OCI-LY1 (cell line): ENCODE measurements at regions not wholly inside any gene's neighbourhood (a gene's known extent, or its start where the extent isn't known, plus 50 kb on each side); places are given as distances from the start of the nearest gene placed in this dataset.

ENCODE experiments used
- H2AFZ ChIP-seq: fragments of 200-600 bp; sonication (generic), shearing (Covaris generic); 2 replicates; pipeline ENCODE4 v1.6.0; 2014; ENCODE audit warnings: antibody characterized with exemption, mild to moderate bottlenecking, low read length
- H3F3A ChIP-seq: fragments of 200-600 bp; sonication (generic), shearing (Covaris generic); 2 replicates; pipeline ENCODE4 v1.6.0; 2014; ENCODE audit warnings: mild to moderate bottlenecking, antibody characterized with exemption, low read length, moderate library complexity; ENCODE audit not compliant: insufficient read depth
- H3K27ac ChIP-seq: fragments of 200-600 bp; sonication (generic); 2 replicates; pipeline ENCODE4 v1.5.1; 2014; ENCODE audit warnings: low read length, mixed run types, mild to moderate bottlenecking, low read depth; ENCODE audit not compliant: poor library complexity, severe bottlenecking
- H3K27me3 ChIP-seq: fragments of 200-600 bp; sonication (generic); 2 replicates; pipeline ENCODE4 v1.6.0; 2014; ENCODE audit warnings: antibody characterized with exemption, mild to moderate bottlenecking, low read length, moderate library complexity; ENCODE audit not compliant: insufficient read depth
- H3K36me3 ChIP-seq: fragments of 200-600 bp; sonication (generic); 2 replicates; pipeline ENCODE4 v1.6.1; 2014; ENCODE audit warnings: mild to moderate bottlenecking, antibody characterized with exemption, low read length, moderate library complexity, mixed read lengths; ENCODE audit not compliant: insufficient read depth
- H3K4me1 ChIP-seq: fragments of 200-600 bp; sonication (generic); 2 replicates; pipeline ENCODE4 v1.5.1; 2014; ENCODE audit warnings: mild to moderate bottlenecking, low read length, moderate library complexity; ENCODE audit not compliant: insufficient read depth, severe bottlenecking
- H3K4me2 ChIP-seq: fragments of 200-600 bp; sonication (generic), shearing (Covaris generic); 2 replicates; pipeline ENCODE4 v1.6.1; 2014; ENCODE audit warnings: low read length
- H3K4me3 ChIP-seq: fragments of 200-600 bp; sonication (generic); 2 replicates; pipeline ENCODE4 v1.5.1; 2014; ENCODE audit warnings: low read length, low read depth, mild to moderate bottlenecking, mixed read lengths; ENCODE audit not compliant: poor library complexity, severe bottlenecking
- H3K79me2 ChIP-seq: fragments of 200-600 bp; shearing (Covaris generic); 2 replicates; pipeline ENCODE4 v1.6.1; 2016; ENCODE audit warnings: mixed run types, low read length, mixed read lengths; ENCODE audit not compliant: insufficient read depth
- H3K9ac ChIP-seq: fragments of 200-600 bp; sonication (generic), shearing (Covaris generic); 2 replicates; pipeline ENCODE4 v1.6.1; 2014; ENCODE audit warnings: mild to moderate bottlenecking, low read length, mixed read lengths
- H3K9me2 ChIP-seq: fragments of 200-600 bp; sonication (generic), shearing (Covaris generic); 2 replicates; pipeline ENCODE4 v1.6.1; 2014; ENCODE audit warnings: low read depth, mild to moderate bottlenecking, low read length, mixed read lengths
- H3K9me3 ChIP-seq: fragments of 200-600 bp; shearing (Covaris generic); 2 replicates; pipeline ENCODE4 v1.6.1; 2014; ENCODE audit warnings: low read length, mixed read lengths
- H4K20me1 ChIP-seq: fragments of 200-600 bp; sonication (generic), shearing (Covaris generic); 2 replicates; pipeline ENCODE4 v1.6.0; 2016; ENCODE audit warnings: mild to moderate bottlenecking, low read length; ENCODE audit not compliant: insufficient read depth
- CTCF ChIP-seq: fragments of 200-600 bp; sonication (generic), shearing (Covaris generic); IDR thresholded peaks from 2 replicates; pipeline ENCODE4 v1.5.1; 2017; ENCODE audit warnings: mild to moderate bottlenecking, antibody characterized with exemption, low read length, moderate library complexity, mixed read lengths
- EZH2 ChIP-seq: fragments of 200-600 bp; sonication (generic), shearing (Covaris generic); IDR thresholded peaks from 2 replicates; pipeline ENCODE4 v1.8.0; 2017; ENCODE audit warnings: borderline replicate concordance, mixed run types, mild to moderate bottlenecking, antibody characterized with exemption, low read length, moderate library complexity, mixed read lengths

DNA sequence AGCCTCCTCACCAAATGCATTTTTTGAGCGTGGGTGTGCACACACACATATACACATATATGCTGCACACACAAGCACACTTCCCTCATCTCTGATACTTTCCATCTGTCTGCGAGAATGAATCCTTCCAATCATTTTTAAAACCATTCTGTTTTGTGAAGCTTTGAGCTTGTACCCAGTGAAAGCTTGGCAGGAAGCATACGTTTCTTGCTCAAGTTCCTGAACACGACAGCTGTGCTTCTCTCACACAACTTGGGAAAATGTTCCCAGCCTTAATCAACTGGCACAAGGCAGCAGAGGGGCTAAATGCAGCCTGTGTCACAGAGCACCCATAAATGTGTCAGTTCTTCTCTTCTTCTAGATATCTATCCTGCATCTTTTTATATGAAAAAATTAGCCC is 524.0 kb upstream of the KIRREL3 start:
- H3K4me1 ChIP-seq = no peaks in the 10 kb centered on the region
- H2AFZ ChIP-seq = no peak overlapping the region
- no peak overlapping the region for H3K4me3 ChIP-seq
- TF ChIP-seq EZH2 = no peak
- no peak for TF ChIP-seq CTCF
- no peaks in the 10 kb centered on the region for H3F3A ChIP-seq
- H4K20me1 ChIP-seq = no peaks in the 10 kb centered on the region
- no peaks in the 10 kb centered on the region for H3K9me2 ChIP-seq
- no peak overlapping the region for H3K4me2 ChIP-seq
- H3K9ac ChIP-seq = no peak overlapping the region
- H3K36me3 ChIP-seq = no peaks in the 10 kb centered on the region
- H3K27ac ChIP-seq = no peak overlapping the region
- H3K79me2 ChIP-seq = no peaks in the 10 kb centered on the region
- no peaks in the 10 kb centered on the region for H3K9me3 ChIP-seq
- H3K27me3 ChIP-seq = no peaks in the 10 kb centered on the region

DNA sequence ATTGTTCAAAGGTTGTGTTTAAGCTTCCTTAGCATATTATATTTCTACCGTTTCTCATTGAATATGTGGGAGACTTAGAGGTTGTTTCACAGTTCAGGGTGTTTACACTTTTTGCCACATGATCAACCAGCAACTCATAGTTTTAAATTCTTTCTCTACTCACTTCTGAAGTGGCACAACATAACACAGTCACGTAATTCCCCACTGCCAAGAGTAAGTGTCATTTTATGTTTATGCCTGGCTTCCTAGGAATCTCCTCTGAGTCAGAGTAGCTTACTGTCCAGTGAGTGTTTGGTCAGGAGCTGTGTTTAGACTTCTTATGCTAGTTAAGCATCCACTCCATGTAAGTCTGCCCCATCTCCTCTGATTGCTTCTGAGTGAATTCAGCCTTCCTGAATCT is 520.8 kb upstream of the KIRREL3 start:
- H3K4me3 ChIP-seq = no peak overlapping the region
- H3K79me2 ChIP-seq = no peaks in the 10 kb centered on the region
- TF ChIP-seq CTCF (no peak), EZH2 (no peak)
- H3K4me2 ChIP-seq = no peak overlapping the region
- H4K20me1 ChIP-seq = no peaks in the 10 kb centered on the region
- no peak overlapping the region for H2AFZ ChIP-seq
- H3K36me3 ChIP-seq = no peaks in the 10 kb centered on the region
- H3K9me2 ChIP-seq = no peaks in the 10 kb centered on the region
- H3K27me3 ChIP-seq = no peaks in the 10 kb centered on the region
- H3K27ac ChIP-seq = no peak overlapping the region
- H3K4me1 ChIP-seq = no peaks in the 10 kb centered on the region
- no peaks in the 10 kb centered on the region for H3K9me3 ChIP-seq
- H3F3A ChIP-seq = no peaks in the 10 kb centered on the region
- H3K9ac ChIP-seq = no peak overlapping the region

GRCh38 chr11:127507851-127508250 is 507.3 kb upstream of the KIRREL3 start:
- Histone ChIP-seq H3K27me3 (no peaks in the 10 kb centered on the region), H3K9me2 (no peaks in the 10 kb centered on the region), H3K36me3 (no peaks in the 10 kb centered on the region), H3K9me3 (no peaks in the 10 kb centered on the region), H3F3A (no peaks in the 10 kb centered on the region), H3K4me3 (no peak overlapping the region), H3K4me2 (no peak overlapping the region), H3K79me2 (no peaks in the 10 kb centered on the region), H2AFZ (no peak overlapping the region), H3K9ac (no peak overlapping the region), H4K20me1 (no peaks in the 10 kb centered on the region), H3K27ac (no peak overlapping the region), H3K4me1 (no peaks in the 10 kb centered on the region)
- no peak for TF ChIP-seq CTCF
- TF ChIP-seq EZH2 = no peak
